Fibroblast of the aortic adventitia (primary cell): ENCODE measurements at regions not wholly inside any gene's neighbourhood (a gene's known extent, or its start where the extent isn't known, plus 50 kb on each side); places are given as distances from the start of the nearest gene placed in this dataset.

ENCODE experiments used
- DNase-seq: peaks from one replicate; pipeline ENCODE4 v3.0.0-alpha.2; 2010; ENCODE audit warnings: low read depth
- H3K4me3 ChIP-seq: 2 replicates; pipeline ENCODE4 v1.5.1; 2011; ENCODE audit warnings: low read depth, mild to moderate bottlenecking, control low read depth, low read length, moderate library complexity
- TF ChIP-seq, protein P1 (sequence below): IDR thresholded peaks from 2 replicates; pipeline ENCODE4 v1.5.1; 2011; ENCODE audit warnings: mild to moderate bottlenecking, low read length, control low read depth, inconsistent platforms; ENCODE audit not compliant: insufficient read depth

DNA sequence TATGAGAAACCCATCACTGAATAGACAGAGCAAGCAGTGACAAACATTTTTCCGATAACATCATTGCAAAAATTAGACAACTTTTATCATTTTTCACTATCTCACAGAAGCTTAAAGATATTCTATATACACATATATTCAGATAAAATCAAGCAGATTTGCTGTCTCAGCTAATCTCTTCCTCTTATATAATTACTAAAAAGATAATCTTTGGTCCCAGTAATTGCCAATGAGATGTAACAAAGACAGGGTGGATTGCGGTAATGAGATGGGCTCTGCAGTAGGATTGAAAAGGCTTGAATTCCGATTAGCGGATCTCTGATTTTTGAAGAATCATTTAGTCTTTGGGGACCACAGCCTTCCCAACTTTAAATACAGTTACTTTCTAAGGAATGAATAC is 63.5 kb downstream of the SYT4 start:
- TF ChIP-seq, protein P1, sequence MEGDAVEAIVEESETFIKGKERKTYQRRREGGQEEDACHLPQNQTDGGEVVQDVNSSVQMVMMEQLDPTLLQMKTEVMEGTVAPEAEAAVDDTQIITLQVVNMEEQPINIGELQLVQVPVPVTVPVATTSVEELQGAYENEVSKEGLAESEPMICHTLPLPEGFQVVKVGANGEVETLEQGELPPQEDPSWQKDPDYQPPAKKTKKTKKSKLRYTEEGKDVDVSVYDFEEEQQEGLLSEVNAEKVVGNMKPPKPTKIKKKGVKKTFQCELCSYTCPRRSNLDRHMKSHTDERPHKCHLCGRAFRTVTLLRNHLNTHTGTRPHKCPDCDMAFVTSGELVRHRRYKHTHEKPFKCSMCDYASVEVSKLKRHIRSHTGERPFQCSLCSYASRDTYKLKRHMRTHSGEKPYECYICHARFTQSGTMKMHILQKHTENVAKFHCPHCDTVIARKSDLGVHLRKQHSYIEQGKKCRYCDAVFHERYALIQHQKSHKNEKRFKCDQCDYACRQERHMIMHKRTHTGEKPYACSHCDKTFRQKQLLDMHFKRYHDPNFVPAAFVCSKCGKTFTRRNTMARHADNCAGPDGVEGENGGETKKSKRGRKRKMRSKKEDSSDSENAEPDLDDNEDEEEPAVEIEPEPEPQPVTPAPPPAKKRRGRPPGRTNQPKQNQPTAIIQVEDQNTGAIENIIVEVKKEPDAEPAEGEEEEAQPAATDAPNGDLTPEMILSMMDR, result no peak
- DNase-seq, result no peak
- no peak overlapping the region for H3K4me3 ChIP-seq

DNA sequence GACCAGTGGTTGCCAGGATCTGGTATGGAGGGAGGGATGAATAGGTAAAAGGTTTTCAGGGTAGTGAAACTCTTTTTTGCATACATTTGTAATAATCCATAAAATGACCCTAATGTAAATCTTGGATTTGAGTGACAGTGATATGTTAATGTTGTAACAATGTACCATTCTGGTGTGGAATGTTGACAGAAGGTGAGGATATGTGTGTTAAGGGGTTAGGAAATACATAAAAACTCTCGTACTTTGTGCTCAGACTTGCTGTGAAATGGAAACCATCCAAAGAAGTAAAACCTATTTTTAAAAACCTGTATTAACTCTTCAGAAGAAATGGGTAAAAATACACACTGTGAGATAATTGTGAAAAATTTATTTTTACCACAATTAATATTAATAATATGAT is 66.2 kb downstream of the SYT4 start:
- H3K4me3 ChIP-seq, result no peak overlapping the region
- DNase-seq, result no peak
- TF ChIP-seq, protein P1, result no peak

DNA sequence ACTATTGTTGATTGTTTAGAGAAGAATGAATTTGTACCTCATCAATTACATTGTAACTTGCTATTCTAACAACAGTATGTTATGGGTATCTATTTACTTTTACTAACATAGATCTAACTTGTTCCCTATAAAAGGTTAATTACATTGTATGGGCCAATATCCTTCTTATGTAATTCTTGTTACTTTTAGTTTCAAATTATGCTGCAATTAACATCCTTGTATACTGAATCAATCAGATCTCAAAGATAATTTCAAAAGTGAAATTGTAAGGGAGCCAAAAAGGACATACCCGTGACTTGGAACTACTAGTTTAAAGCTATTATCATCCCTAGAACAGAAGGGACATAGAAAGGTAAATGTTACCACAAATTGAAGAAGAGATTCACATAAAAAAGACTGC is 79.9 kb upstream of the RIT2 start:
- TF ChIP-seq, protein P1, result no peak
- DNase-seq, result no peak
- H3K4me3 ChIP-seq, result no peak overlapping the region

DNA sequence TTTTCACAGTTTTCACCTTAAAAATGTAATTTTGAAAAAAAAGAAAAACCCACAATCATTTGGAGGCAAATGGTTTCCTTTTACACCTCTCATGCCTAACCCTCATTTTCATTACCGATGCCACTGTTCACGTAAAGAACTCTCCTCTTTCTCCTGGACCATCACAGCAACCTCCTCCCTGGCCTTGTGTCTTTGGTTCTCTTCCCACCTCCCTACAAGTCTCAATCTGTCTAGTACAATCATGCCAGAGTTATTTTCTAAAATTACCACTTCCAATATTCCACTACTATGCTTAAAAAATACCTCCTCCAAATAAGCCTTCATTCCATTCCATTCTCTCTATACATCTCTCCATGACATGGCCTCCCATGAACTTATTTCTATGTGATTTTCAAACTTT is 77.9 kb upstream of the RIT2 start:
- H3K4me3 ChIP-seq, result no peak overlapping the region
- no peak for DNase-seq
- TF ChIP-seq, protein P1, result no peak

DNA sequence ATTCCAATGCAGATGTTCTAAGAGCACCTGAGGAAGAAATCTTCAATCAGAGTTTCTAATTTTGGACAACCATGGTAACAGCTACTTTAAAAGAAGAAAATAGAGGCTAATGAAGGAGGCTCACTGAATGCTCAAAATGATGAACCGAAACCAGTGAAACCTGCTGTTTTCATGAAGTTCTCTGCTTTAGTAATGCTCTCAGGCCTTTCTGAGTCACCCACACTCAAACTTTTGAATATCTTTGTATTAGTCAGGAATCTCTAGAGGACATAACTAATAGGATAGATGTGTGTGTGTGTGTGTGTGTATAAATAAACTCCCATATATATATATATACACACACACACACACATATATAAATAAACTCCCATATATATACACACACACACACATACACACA is 76.9 kb upstream of the RIT2 start:
- peak; percentile 13 for DNase-seq
- TF ChIP-seq, protein P1, result no peak
- H3K4me3 ChIP-seq, result no peak overlapping the region

DNA sequence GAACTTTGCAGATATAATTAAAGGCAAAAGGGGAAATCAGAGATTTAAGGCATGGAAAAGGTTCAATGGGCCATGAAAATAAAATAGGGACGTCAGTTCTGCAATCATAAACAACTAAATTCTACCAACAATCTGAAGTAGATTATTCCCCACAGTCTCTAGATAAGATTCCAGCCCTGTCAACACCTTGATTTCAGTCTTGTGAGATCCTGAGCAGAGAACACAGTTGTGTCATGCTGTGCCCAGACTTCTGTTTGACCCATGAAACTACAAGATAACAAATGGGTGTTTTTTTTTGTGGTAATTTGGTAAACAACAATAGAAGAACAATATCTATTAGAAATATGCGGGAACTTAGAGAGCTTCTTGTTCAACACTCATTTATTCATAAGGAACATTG is 66.2 kb upstream of the RIT2 start:
- no peak overlapping the region for H3K4me3 ChIP-seq
- DNase-seq, result no peak
- TF ChIP-seq, protein P1, result no peak

DNA sequence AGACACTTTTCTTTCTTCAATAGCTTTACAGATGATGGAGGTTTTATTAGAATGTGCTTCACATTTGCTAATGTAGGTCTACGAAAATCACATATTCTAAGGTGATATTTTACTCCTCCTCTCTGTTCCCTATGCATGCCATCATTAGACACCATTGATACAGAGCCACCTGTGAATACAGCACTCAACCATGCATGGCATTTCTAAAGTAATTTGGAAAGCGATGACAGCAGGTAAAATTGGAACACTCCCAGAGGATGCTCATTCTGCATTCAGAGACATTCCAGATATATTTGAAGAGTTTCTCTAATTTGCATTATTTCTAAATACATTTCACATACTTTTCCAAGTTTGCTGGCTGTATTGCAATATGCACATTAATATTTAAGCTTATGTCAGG is 65.3 kb upstream of the RIT2 start:
- TF ChIP-seq, protein P1, result no peak
- DNase-seq, result no peak
- H3K4me3 ChIP-seq, result no peak overlapping the region
